IMR-90 (cell line): ENCODE measurements at regions not wholly inside any gene's neighbourhood (a gene's known extent, or its start where the extent isn't known, plus 50 kb on each side); places are given as distances from the start of the nearest gene placed in this dataset.

Experiments used
- ATAC-seq: fragments of 200-7000 bp; cut with Tn5 transposase; 2 replicates; pipeline ENCODE4 v1.9.1; 2020; ENCODE audit warnings: low read depth, mild to moderate bottlenecking, moderate library complexity
- BruUV-seq: library from RNA; stranded (reverse); fragments of 400-500 nt; replicated peaks from 2 replicates; lab custom pipeline; 2021; lab: Mats Ljungman, UMichigan
- CTCF ChIA-PET: fragments of 300-600 bp; formaldehyde crosslinking; extraction: SDS; loops from one replicate; lab custom pipeline; 2021; ENCODE audit warnings: antibody characterized with exemption; lab: Yijun Ruan, JAX
- POLR2A ChIA-PET: fragments of 300-600 bp; sonication (Branson Sonifier 250); formaldehyde crosslinking; loops from one replicate; lab custom pipeline; 2022; ENCODE audit warnings: antibody characterized with exemption; ENCODE audit not compliant: unreplicated experiment; lab: Charles Lee
- DNase-seq: peaks from one replicate; pipeline ENCODE4 v3.0.0; 2013
- H2AFZ ChIP-seq: replicated peaks from 2 replicates; pipeline ENCODE3; 2013; ENCODE audit warnings: low read length, mild to moderate bottlenecking; ENCODE audit not compliant: poor library complexity
- H2AK5ac ChIP-seq: 2 replicates; pipeline ENCODE4 v1.6.1; 2013; ENCODE audit warnings: low read depth, low read length, inconsistent platforms
- H2AK9ac ChIP-seq: replicated peaks from 2 replicates; pipeline ENCODE3; 2013; ENCODE audit warnings: mild to moderate bottlenecking, low read depth, low read length, moderate library complexity; ENCODE audit not compliant: poor library complexity
- H2BK120ac ChIP-seq: 2 replicates; pipeline ENCODE4 v1.6.1; 2013; ENCODE audit warnings: low read depth, low read length, inconsistent platforms
- H2BK15ac ChIP-seq: 3 replicates; pipeline ENCODE4 v1.6.1; 2013; ENCODE audit warnings: low read depth, low read length, inconsistent platforms
- H2BK20ac ChIP-seq: 2 replicates; pipeline ENCODE4 v1.6.1; 2013; ENCODE audit warnings: low read depth, mild to moderate bottlenecking, inconsistent platforms, low read length, moderate library complexity
- H2BK5ac ChIP-seq: 2 replicates; pipeline ENCODE4 v1.6.1; 2013; ENCODE audit warnings: mild to moderate bottlenecking, low read depth, low read length, inconsistent platforms; ENCODE audit not compliant: poor library complexity, severe bottlenecking
- H3K14ac ChIP-seq: replicated peaks from 2 replicates; pipeline ENCODE4 v1.6.1; 2013; ENCODE audit warnings: low read depth, low read length, inconsistent platforms
- H3K18ac ChIP-seq: 2 replicates; pipeline ENCODE4 v1.6.1; 2013; ENCODE audit warnings: low read depth, low read length, control low read depth
- H3K23ac ChIP-seq: 2 replicates; pipeline ENCODE4 v1.6.1; 2013; ENCODE audit warnings: low read depth, low read length, inconsistent platforms
- H3K27ac ChIP-seq: 2 replicates; pipeline ENCODE4 v1.5.1; 2013; ENCODE audit warnings: mild to moderate bottlenecking, control low read depth, low read length; ENCODE audit not compliant: insufficient read depth
- H3K27me3 ChIP-seq: 2 replicates; pipeline ENCODE4 v1.6.1; 2013; ENCODE audit warnings: low read length; ENCODE audit not compliant: control insufficient read depth, insufficient read depth
- H3K36me3 ChIP-seq: 2 replicates; pipeline ENCODE4 v1.6.1; 2013; ENCODE audit warnings: low read length, mixed read lengths; ENCODE audit not compliant: control insufficient read depth, insufficient read depth
- H3K4ac ChIP-seq: 2 replicates; pipeline ENCODE4 v1.6.1; 2013; ENCODE audit warnings: low read depth, low read length, inconsistent platforms
- H3K4me1 ChIP-seq: 2 replicates; pipeline ENCODE4 v1.6.1; 2013; ENCODE audit warnings: low read length, mixed read lengths; ENCODE audit not compliant: control insufficient read depth, insufficient read depth
- H3K4me2 ChIP-seq: 2 replicates; pipeline ENCODE4 v1.6.1; 2013; ENCODE audit warnings: low read depth, mild to moderate bottlenecking, control low read depth, low read length, moderate library complexity
- H3K4me3 ChIP-seq: 2 replicates; pipeline ENCODE4 v1.5.1; 2013; ENCODE audit warnings: low read depth, mild to moderate bottlenecking, control low read depth, low read length, moderate library complexity; ENCODE audit not compliant: insufficient read depth
- H3K56ac ChIP-seq: 2 replicates; pipeline ENCODE4 v1.6.1; 2013; ENCODE audit warnings: low read length, inconsistent platforms; ENCODE audit not compliant: insufficient read depth; ENCODE audit errors: extremely low read depth
- H3K79me1 ChIP-seq, 2 experiments: 2 replicates each; pipeline ENCODE4 v1.6.1; 2013; ENCODE audit warnings: low read length in 2 of 2, inconsistent platforms in 1 of 2, low read depth in 1 of 2
- H3K9ac ChIP-seq: 2 replicates; pipeline ENCODE4 v1.6.1; 2013; ENCODE audit warnings: low read depth, low read length, control low read depth
- H3K9me1 ChIP-seq: 2 replicates; pipeline ENCODE4 v1.6.1; 2013; ENCODE audit warnings: low read length, inconsistent platforms; ENCODE audit not compliant: insufficient read depth
- H3K9me3 ChIP-seq: 2 replicates; pipeline ENCODE4 v1.6.1; 2013; ENCODE audit warnings: low read length; ENCODE audit not compliant: control insufficient read depth, insufficient read depth
- H4K20me1 ChIP-seq: 2 replicates; pipeline ENCODE4 v1.6.1; 2013; ENCODE audit warnings: low read length, inconsistent platforms; ENCODE audit not compliant: insufficient read depth
- H4K5ac ChIP-seq: 2 replicates; pipeline ENCODE4 v1.6.1; 2013; ENCODE audit warnings: mild to moderate bottlenecking, low read depth, low read length, control low read depth
- H4K8ac ChIP-seq, 2 experiments: 2 replicates each; pipeline ENCODE4 v1.6.1; 2013; ENCODE audit warnings: low read depth in 2 of 2, low read length in 2 of 2, control low read depth in 1 of 2, inconsistent platforms in 1 of 2
- H4K91ac ChIP-seq: 2 replicates; pipeline ENCODE4 v1.6.1; 2013; ENCODE audit warnings: low read depth, low read length, inconsistent platforms; ENCODE audit not compliant: insufficient read depth
- BHLHE40 ChIP-seq: fragments of 150-350 bp; IDR thresholded peaks from 2 replicates; pipeline ENCODE4 v1.6.1; 2016; ENCODE audit warnings: mild to moderate bottlenecking, low read depth, low read length
- CEBPB ChIP-seq: IDR thresholded peaks from 2 replicates; pipeline ENCODE4 v1.6.1; 2012; ENCODE audit warnings: low read depth, low read length, improper control_type of control experiment
- CHD1 ChIP-seq: IDR thresholded peaks from 2 replicates; pipeline ENCODE4 v1.6.1; 2012; ENCODE audit warnings: low read depth, low read length, improper control_type of control experiment
- CTCF ChIP-seq: conservative IDR thresholded peaks from 2 replicates; pipeline ENCODE4 v1.5.1; 2012; ENCODE audit warnings: mild to moderate bottlenecking, low read depth, low read length, improper control_type of control experiment
- ELK1 ChIP-seq: fragments of 150-350 bp; IDR thresholded peaks from 2 replicates; pipeline ENCODE4 v1.6.1; 2016; ENCODE audit warnings: low read depth, mild to moderate bottlenecking, low read length, moderate library complexity, borderline replicate concordance
- FOS ChIP-seq: fragments of 150-350 bp; IDR thresholded peaks from 2 replicates; pipeline ENCODE4 v1.6.1; 2016; ENCODE audit warnings: low read depth, low read length
- MAFK ChIP-seq: IDR thresholded peaks from 2 replicates; pipeline ENCODE4 v1.6.1; 2012; ENCODE audit warnings: low read depth, low read length, improper control_type of control experiment
- MAZ ChIP-seq: IDR thresholded peaks from 2 replicates; pipeline ENCODE4 v1.6.1; 2012; ENCODE audit warnings: low read depth, mild to moderate bottlenecking, low read length, improper control_type of control experiment, moderate library complexity, borderline replicate concordance
- MXI1 ChIP-seq: IDR thresholded peaks from 2 replicates; pipeline ENCODE4 v1.6.1; 2012; ENCODE audit warnings: low read depth, mild to moderate bottlenecking, low read length, moderate library complexity, borderline replicate concordance
- NFE2L2 ChIP-seq: fragments of 150-350 bp; IDR thresholded peaks from 2 replicates; pipeline ENCODE4 v1.6.1; 2016; ENCODE audit warnings: low read depth, mild to moderate bottlenecking, low read length
- POLR2A ChIP-seq: IDR thresholded peaks from 2 replicates; pipeline ENCODE4 v1.6.1; 2012; ENCODE audit warnings: mild to moderate bottlenecking, low read depth, low read length
- RAD21 ChIP-seq: IDR thresholded peaks from 2 replicates; pipeline ENCODE4 v1.6.1; 2012; ENCODE audit warnings: low read length, improper control_type of control experiment
- RCOR1 ChIP-seq: IDR thresholded peaks from 2 replicates; pipeline ENCODE4 v1.6.1; 2012; ENCODE audit warnings: mild to moderate bottlenecking, low read length, improper control_type of control experiment; ENCODE audit not compliant: insufficient replicate concordance
- RFX5 ChIP-seq: IDR thresholded peaks from 2 replicates; pipeline ENCODE4 v1.8.0; 2012; ENCODE audit warnings: low read depth, mild to moderate bottlenecking, low read length, moderate library complexity
- SMC3 ChIP-seq: fragments of 150-350 bp; IDR thresholded peaks from 2 replicates; pipeline ENCODE4 v1.6.1; 2016; ENCODE audit warnings: low read depth, mild to moderate bottlenecking, antibody characterized with exemption, low read length, moderate library complexity
- USF2 ChIP-seq: fragments of 150-350 bp; IDR thresholded peaks from 2 replicates; pipeline ENCODE4 v1.6.1; 2017; ENCODE audit warnings: mild to moderate bottlenecking, antibody characterized with exemption, low read length, low read depth
- WGBS, 2 experiments: methylation state at CpG; one replicate each; pipeline versions ENCODE4 v1.1.5 to v1.1.7; 2013; ENCODE audit warnings: missing lambda C conversion rate in 2 of 2; ENCODE audit not compliant: insufficient read length in 1 of 2; ENCODE audit errors: extremely low coverage in 2 of 2; 5-methylcytosine and 5-hydroxymethylcytosine counted together
- dilution Hi-C: fragments of 300-500 bp; cut with HindIII; formaldehyde crosslinking; loops from one replicate; pipeline ENCODE4 v1.14.3; 2018; ENCODE audit warnings: low sequenced_read_pairs; ENCODE audit not compliant: unreplicated experiment
- in situ Hi-C: fragments of 300-500 bp; cut with MboI; formaldehyde crosslinking; loops from 3 replicates; pipeline ENCODE4 v1.14.3; 2019; ENCODE audit warnings: low sequenced_read_pairs, inconsistent platforms, mixed read lengths
- intact Hi-C: fragments of 100-400 bp; cut with micrococcal nuclease; formaldehyde crosslinking; loops from 2 replicates; pipeline ENCODE4 v1.10.0; 2022

- no CpG with 5 or more reads among the region's 9 CpGs for WGBS, 2 experiments
- no peak for ATAC-seq
- H2BK5ac ChIP-seq = no peak overlapping the region
These were observed 341.3 kb downstream of the TEX29 start for GRCh38 chr13:111661776-111662175.

More at GRCh38 chr13:111661776-111662175, 341.3 kb downstream of the TEX29 start:
- Histone ChIP-seq H3K4me3 (no peak overlapping the region), H3K23ac (no peak overlapping the region), H3K9me1 (no peaks in the 10 kb centered on the region), H3K9me3 (peaks cover 47% of the 10 kb centered on the region), H3K79me1 (no peaks in the 10 kb centered on the region), H2AFZ (no peak overlapping the region), H3K14ac (no peak overlapping the region), H2AK9ac (no peak overlapping the region), H2BK20ac (no peak overlapping the region), H4K5ac (no peak overlapping the region), H4K91ac (no peak overlapping the region), H2BK120ac (no peak overlapping the region), H3K4ac (no peak overlapping the region), H3K18ac (no peak overlapping the region), H3K27ac (no peak overlapping the region), H3K27me3 (no peaks in the 10 kb centered on the region), H2BK15ac (no peak overlapping the region), H3K9ac (no peak overlapping the region), H3K36me3 (no peaks in the 10 kb centered on the region), H3K4me2 (no peak overlapping the region), H2AK5ac (no peak overlapping the region), H4K20me1 (no peaks in the 10 kb centered on the region), H4K8ac (no peak overlapping the region), H3K4me1 (no peaks in the 10 kb centered on the region), H3K56ac (no peak overlapping the region)
- no peak for TF ChIP-seq CEBPB
- no peak for TF ChIP-seq MAZ
- no peak for TF ChIP-seq ELK1
- TF ChIP-seq RFX5 = no peak
- TF ChIP-seq RCOR1 = no peak
- no peak for TF ChIP-seq BHLHE40
- no peak for TF ChIP-seq CTCF
- no peak for TF ChIP-seq MXI1
- no peak for TF ChIP-seq SMC3
- no peak for TF ChIP-seq USF2
- TF ChIP-seq MAFK = no peak
- no peak for TF ChIP-seq CHD1
- TF ChIP-seq NFE2L2 = no peak
- TF ChIP-seq FOS = no peak
- no peak for TF ChIP-seq RAD21
- no peak for TF ChIP-seq POLR2A
- in situ Hi-C loops = no loop called here
- dilution Hi-C loops = no loop called here
- intact Hi-C loops = no loop called here
- no TSS peak for BruUV-seq
- ChIA-PET POLR2A (no interaction called here), CTCF (no interaction called here)
- no peak for DNase-seq
